BE2C (cell line): ENCODE measurements at regions not wholly inside any gene's neighbourhood (a gene's known extent, or its start where the extent isn't known, plus 50 kb on each side); places are given as distances from the start of the nearest gene placed in this dataset.

Source experiments
- DNase-seq: peaks from one replicate; pipeline ENCODE4 v3.0.0-alpha.2; 2020
- H3K27me3 ChIP-seq: fragments of 250-450 bp; sonication (Bioruptor Pico); 2 replicates; pipeline ENCODE4 v1.5.1; 2020; ENCODE audit warnings: mild to moderate bottlenecking
- H3K36me3 ChIP-seq: fragments of 250-450 bp; sonication (Bioruptor Pico); 2 replicates; pipeline ENCODE4 v1.5.1; 2020; ENCODE audit warnings: mild to moderate bottlenecking
- H3K4me1 ChIP-seq: fragments of 250-450 bp; sonication (Bioruptor Pico); 2 replicates; pipeline ENCODE4 v1.5.1; 2020
- H3K4me3 ChIP-seq: 2 replicates; pipeline ENCODE4 v1.5.1; 2011; ENCODE audit warnings: low read depth, low read length
- H3K9me3 ChIP-seq: fragments of 250-450 bp; sonication (Bioruptor Pico); 2 replicates; pipeline ENCODE4 v1.5.1; 2020
- CTCF ChIP-seq: IDR thresholded peaks from 2 replicates; pipeline ENCODE4 v1.5.1; 2012; ENCODE audit warnings: mild to moderate bottlenecking, low read depth, low read length

GRCh38 chr6:170471491-170471890 lies 81.6 kb downstream of the PSMB1 start:
- TF ChIP-seq CTCF = no peak
- DNase-seq = no peak
- Histone ChIP-seq H3K36me3 (no peaks in the 10 kb centered on the region), H3K27me3 (no peaks in the 10 kb centered on the region), H3K4me3 (no peak overlapping the region), H3K9me3 (peaks cover 3% of the 10 kb centered on the region; the same call in 1 of the 2 replicates), H3K4me1 (no peaks in the 10 kb centered on the region)

GRCh38 chr6:170470734-170471133 lies 82.4 kb downstream of the PSMB1 start:
- no peak for DNase-seq
- Histone ChIP-seq H3K9me3 (peaks cover 3% of the 10 kb centered on the region; the same call in 1 of the 2 replicates), H3K36me3 (no peaks in the 10 kb centered on the region), H3K4me3 (no peak overlapping the region), H3K4me1 (no peaks in the 10 kb centered on the region), H3K27me3 (no peaks in the 10 kb centered on the region)
- TF ChIP-seq CTCF = no peak

- H3K36me3 ChIP-seq = no peaks in the 10 kb centered on the region
- TF ChIP-seq CTCF = no peak
- no peaks in the 10 kb centered on the region for H3K4me1 ChIP-seq
- no peak for DNase-seq
- no peak overlapping the region for H3K4me3 ChIP-seq
- peaks cover 12% of the 10 kb centered on the region for H3K27me3 ChIP-seq
- peaks cover 3% of the 10 kb centered on the region; the same call in 1 of the 2 replicates for H3K9me3 ChIP-seq
These were observed 88.6 kb downstream of the PSMB1 start for GRCh38 chr6:170464524-170464979.

GRCh38 chr6:170464080-170464479 lies 89.0 kb downstream of the PSMB1 start:
- H3K36me3 ChIP-seq = no peaks in the 10 kb centered on the region
- no peak for DNase-seq
- H3K4me3 ChIP-seq = no peak overlapping the region
- H3K9me3 ChIP-seq = peaks cover 3% of the 10 kb centered on the region; the same call in 1 of the 2 replicates
- no peak for TF ChIP-seq CTCF
- H3K4me1 ChIP-seq = no peaks in the 10 kb centered on the region
- peaks cover 14% of the 10 kb centered on the region for H3K27me3 ChIP-seq

DNA sequence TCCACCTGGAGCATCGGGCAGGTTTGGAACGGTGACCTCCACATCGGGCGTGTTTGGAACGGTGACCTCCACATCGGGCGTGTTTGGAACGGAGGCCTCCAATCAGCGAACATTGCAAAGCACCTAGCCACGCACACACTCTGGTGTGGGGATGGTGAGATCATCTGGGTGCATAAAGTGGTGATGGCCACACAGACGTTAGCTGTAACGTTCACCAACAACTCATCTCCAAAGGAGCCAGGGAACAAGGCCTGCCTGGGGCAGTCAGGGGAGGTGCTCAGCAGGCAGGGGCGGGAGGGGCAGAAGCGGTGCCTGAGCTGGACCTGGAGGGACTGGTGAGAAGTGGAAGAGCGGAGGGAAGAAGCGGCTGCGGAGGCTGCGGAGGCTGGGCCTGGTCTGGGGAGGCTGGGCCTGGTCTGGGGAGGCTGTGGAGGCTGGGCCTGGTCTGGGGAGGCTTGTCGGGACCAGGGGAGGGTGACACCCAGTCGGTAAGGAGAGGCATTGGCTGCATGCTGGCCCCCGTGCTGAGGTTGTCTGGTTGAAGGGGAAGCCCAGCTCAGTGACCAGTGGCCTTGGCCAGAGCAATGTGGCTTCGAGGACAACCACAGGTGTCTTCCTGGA lies 89.9 kb downstream of the PSMB1 start:
- H3K4me1 ChIP-seq = no peaks in the 10 kb centered on the region

More for the DNA sequence above, 89.9 kb downstream of the PSMB1 start:
- Histone ChIP-seq H3K27me3 (peaks cover 14% of the 10 kb centered on the region), H3K9me3 (peaks cover 3% of the 10 kb centered on the region; the same call in 1 of the 2 replicates), H3K36me3 (no peaks in the 10 kb centered on the region), H3K4me3 (no peak overlapping the region)
- DNase-seq = no peak
- TF ChIP-seq CTCF = no peak
